Nephron (organoid): ENCODE measurements at regions not wholly inside any gene's neighbourhood (a gene's known extent, or its start where the extent isn't known, plus 50 kb on each side); places are given as distances from the start of the nearest gene placed in this dataset.

ENCODE experiments used
- H3K27ac Mint-ChIP-seq, 3 experiments: 2 replicates each; pipeline ENCODE4 v1.8.0; 2020; ENCODE audit warnings: mixed read lengths in 3 of 3, mild to moderate bottlenecking in 2 of 3, moderate library complexity in 1 of 3
- H3K27me3 Mint-ChIP-seq: 2 replicates; pipeline ENCODE4 v1.8.0; 2021; ENCODE audit warnings: low read depth, mild to moderate bottlenecking, moderate library complexity, mixed read lengths
- H3K36me3 Mint-ChIP-seq: 2 replicates; pipeline ENCODE4 v1.8.0; 2020; ENCODE audit warnings: low read depth, mixed read lengths
- H3K4me1 Mint-ChIP-seq: 2 replicates; pipeline ENCODE4 v1.8.0; 2020; ENCODE audit warnings: mixed read lengths
- H3K4me3 Mint-ChIP-seq, 3 experiments: 2 replicates each; pipeline ENCODE4 v1.8.0; 2020; ENCODE audit warnings: mild to moderate bottlenecking in 3 of 3, mixed read lengths in 3 of 3, moderate library complexity in 2 of 3
- H3K9me3 Mint-ChIP-seq: 2 replicates; pipeline ENCODE4 v1.8.0; 2020; ENCODE audit warnings: mixed read lengths
- TF ChIP-seq, protein P1 (sequence below), 3 experiments: fragments of 200-600 bp; sonication (generic); IDR thresholded peaks; one replicate each; pipeline ENCODE4 v1.5.0; 2021; ENCODE audit warnings: antibody characterized with exemption in 3 of 3; ENCODE audit not compliant: unreplicated experiment in 3 of 3

DNA sequence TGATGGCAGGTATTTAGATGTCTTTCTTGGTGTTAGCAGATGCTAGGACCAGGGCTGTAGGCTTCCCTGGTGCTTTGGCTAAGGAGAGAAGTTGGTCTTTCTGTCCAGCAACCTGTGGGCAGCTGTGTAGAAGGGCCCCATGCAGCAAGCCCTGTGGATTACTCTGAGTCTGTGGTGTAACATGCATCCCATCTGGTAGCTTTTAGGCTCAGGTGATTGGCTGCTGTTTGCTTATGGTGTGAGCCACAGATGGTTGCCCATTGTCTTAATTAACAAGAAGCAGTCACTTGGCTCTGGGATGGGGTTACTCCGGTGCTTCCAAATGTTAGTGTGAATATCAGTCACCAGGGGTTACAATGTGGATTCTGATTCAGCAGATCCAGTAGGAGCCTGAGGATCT, 368.6 kb upstream of the C2CD4B start:
- Mint-ChIP-seq H3K27ac (no peak overlapping the region), H3K4me3 (no peak overlapping the region), H3K4me1 (peaks cover 14% of the 10 kb centered on the region), H3K36me3 (peaks cover 3% of the 10 kb centered on the region), H3K9me3 (no peaks in the 10 kb centered on the region), H3K27me3 (peaks cover 5% of the 10 kb centered on the region)
- TF ChIP-seq, protein P1, sequence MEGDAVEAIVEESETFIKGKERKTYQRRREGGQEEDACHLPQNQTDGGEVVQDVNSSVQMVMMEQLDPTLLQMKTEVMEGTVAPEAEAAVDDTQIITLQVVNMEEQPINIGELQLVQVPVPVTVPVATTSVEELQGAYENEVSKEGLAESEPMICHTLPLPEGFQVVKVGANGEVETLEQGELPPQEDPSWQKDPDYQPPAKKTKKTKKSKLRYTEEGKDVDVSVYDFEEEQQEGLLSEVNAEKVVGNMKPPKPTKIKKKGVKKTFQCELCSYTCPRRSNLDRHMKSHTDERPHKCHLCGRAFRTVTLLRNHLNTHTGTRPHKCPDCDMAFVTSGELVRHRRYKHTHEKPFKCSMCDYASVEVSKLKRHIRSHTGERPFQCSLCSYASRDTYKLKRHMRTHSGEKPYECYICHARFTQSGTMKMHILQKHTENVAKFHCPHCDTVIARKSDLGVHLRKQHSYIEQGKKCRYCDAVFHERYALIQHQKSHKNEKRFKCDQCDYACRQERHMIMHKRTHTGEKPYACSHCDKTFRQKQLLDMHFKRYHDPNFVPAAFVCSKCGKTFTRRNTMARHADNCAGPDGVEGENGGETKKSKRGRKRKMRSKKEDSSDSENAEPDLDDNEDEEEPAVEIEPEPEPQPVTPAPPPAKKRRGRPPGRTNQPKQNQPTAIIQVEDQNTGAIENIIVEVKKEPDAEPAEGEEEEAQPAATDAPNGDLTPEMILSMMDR (IDR thresholded peaks at IDR 0.05; ENCODE audit: unreplicated experiment in 3 of 3): no peak

DNA sequence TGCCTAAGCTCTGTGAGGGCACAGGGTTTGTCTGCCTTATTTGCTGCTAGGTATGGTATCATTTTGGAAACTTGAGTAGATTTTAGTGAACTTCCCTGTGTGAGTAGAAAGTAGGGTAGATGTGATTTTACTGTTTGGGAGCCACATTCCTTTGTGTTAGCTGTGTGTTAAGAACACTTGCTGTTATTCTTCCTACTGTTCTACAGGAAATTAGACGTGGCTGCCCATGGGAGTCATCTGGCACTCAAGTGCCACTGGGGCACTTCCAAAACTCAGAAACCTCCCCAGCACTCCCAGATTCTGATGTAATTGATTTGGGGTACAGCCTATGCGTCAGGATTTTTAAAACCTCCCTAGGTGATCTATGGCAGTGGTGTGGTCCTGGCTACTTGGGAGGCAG, 369.9 kb upstream of the C2CD4B start:
- Mint-ChIP-seq H3K4me3 (no peak overlapping the region), H3K4me1 (peaks cover 14% of the 10 kb centered on the region), H3K27ac (no peak overlapping the region), H3K27me3 (peaks cover 5% of the 10 kb centered on the region), H3K36me3 (peaks cover 3% of the 10 kb centered on the region), H3K9me3 (no peaks in the 10 kb centered on the region)
- TF ChIP-seq, protein P1 (IDR thresholded peaks at IDR 0.05; ENCODE audit: unreplicated experiment in 3 of 3): no peak

DNA sequence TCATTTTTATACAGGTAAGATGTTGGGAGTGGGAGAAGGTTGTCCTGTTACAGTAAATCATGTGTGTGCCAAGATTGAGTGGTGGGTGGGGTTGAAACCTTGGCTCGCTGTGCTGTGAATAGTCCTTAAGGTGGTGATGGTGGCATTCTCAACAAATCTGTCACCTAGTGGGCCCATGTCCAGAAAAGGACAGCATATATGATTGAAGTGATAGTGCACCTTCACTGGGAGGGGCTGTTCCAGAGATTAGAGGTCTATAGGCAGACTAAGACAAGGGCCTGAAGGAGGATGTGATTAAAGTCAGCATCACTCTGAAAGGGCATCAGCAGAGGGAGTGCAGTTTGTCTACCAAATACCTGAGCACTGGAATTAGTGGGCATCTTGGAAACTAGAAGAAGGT, 374.2 kb upstream of the C2CD4B start:
- TF ChIP-seq, protein P1 (IDR thresholded peaks at IDR 0.05; ENCODE audit: unreplicated experiment in 3 of 3): no peak
- H3K4me3 Mint-ChIP-seq: no peak overlapping the region
- H3K36me3 Mint-ChIP-seq: peaks cover 14% of the 10 kb centered on the region
- no peaks in the 10 kb centered on the region for H3K9me3 Mint-ChIP-seq
- peaks cover 5% of the 10 kb centered on the region for H3K27me3 Mint-ChIP-seq
- H3K27ac Mint-ChIP-seq: no peak overlapping the region
- H3K4me1 Mint-ChIP-seq: peaks cover 6% of the 10 kb centered on the region

DNA sequence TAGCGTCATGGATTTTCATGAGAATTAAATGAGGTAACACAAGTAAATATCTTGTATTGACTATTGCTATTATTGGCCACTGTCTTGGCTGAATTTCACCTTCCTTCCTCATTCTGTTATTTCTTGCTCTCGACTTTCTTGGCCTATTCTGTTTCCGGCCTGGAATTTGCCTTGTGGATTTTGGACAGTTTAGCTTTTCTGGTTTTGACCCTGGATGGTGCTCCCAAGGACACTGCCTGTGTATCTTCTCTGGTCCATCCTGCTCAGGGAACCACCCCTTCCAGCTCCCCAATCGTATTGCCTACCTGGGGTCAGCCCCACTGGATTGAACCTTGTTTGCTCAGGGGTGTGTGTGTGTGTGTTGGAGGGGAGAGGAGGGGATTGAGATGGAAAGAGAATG, 376.2 kb upstream of the C2CD4B start:
- Mint-ChIP-seq H3K9me3 (no peaks in the 10 kb centered on the region), H3K36me3 (peaks cover 14% of the 10 kb centered on the region), H3K27me3 (peaks cover 5% of the 10 kb centered on the region), H3K4me1 (peaks cover 16% of the 10 kb centered on the region), H3K4me3 (no peak overlapping the region), H3K27ac (peak overlapping the region in 1 of 3 experiments; percentile 15)
- TF ChIP-seq, protein P1 (IDR thresholded peaks at IDR 0.05; ENCODE audit: unreplicated experiment in 3 of 3): no peak

DNA sequence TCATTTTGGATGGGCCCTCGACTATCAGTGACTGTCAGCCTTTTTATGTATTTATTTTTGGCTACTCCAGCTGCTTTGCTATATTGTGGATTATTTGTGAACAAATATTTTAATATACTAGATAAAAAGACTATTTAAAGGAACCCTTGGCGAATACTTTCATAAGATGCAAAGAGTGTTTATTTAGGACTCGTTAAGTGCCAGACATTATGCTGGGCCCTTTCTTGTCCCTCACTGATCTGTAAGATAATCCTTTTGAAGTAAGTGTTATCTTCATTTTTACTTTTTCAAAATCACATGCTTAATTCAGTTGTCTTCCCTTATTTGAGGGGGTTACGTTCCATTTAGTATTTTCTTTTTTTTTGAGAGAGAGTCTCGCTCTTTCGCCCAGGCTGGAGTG, 376.8 kb upstream of the C2CD4B start:
- TF ChIP-seq, protein P1 (IDR thresholded peaks at IDR 0.05; ENCODE audit: unreplicated experiment in 3 of 3): no peak
- Mint-ChIP-seq H3K27ac (no peak overlapping the region), H3K36me3 (peaks cover 14% of the 10 kb centered on the region), H3K9me3 (no peaks in the 10 kb centered on the region), H3K4me1 (peaks cover 18% of the 10 kb centered on the region), H3K4me3 (no peak overlapping the region), H3K27me3 (peaks cover 5% of the 10 kb centered on the region)

DNA sequence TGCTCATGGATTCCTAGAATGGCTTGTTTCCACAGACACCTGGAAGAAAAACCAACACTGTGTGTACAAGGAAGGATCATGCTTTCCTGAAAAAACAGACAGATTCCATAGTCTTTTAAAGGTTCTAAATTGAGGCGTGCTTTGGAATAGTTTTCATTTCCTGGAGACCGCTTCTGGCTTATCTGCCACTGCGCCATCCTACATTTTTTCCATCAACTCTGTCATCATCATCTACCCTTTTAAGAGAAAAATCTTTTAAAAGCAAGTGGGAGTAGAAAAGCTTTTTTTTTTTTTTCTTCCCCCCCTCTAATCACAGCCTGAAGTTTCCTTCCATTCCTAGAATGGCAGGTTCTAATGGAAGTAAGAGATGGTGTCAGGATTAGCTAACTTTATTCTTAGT, 379.4 kb upstream of the C2CD4B start:
- H3K27ac Mint-ChIP-seq: no peak overlapping the region
- TF ChIP-seq, protein P1 (IDR thresholded peaks at IDR 0.05; ENCODE audit: unreplicated experiment in 3 of 3): no peak

More for the DNA sequence above, 379.4 kb upstream of the C2CD4B start:
- Mint-ChIP-seq H3K36me3 (peaks cover 11% of the 10 kb centered on the region), H3K9me3 (no peaks in the 10 kb centered on the region), H3K4me3 (no peak overlapping the region), H3K27me3 (no peaks in the 10 kb centered on the region), H3K4me1 (peaks cover 36% of the 10 kb centered on the region)
